Ishikawa (cell line): ENCODE measurements at regions not wholly inside any gene's neighbourhood (a gene's known extent, or its start where the extent isn't known, plus 50 kb on each side); places are given as distances from the start of the nearest gene placed in this dataset.

ENCODE experiments used
- CEBPB ChIP-seq: IDR thresholded peaks from 2 replicates; pipeline ENCODE4 v1.6.1; 2012
- CREB1 ChIP-seq: IDR thresholded peaks from 2 replicates; pipeline ENCODE4 v1.6.1; 2012; ENCODE audit warnings: low read depth
- EGR1 ChIP-seq: IDR thresholded peaks from 2 replicates; pipeline ENCODE4 v1.6.1; 2012
- EP300 ChIP-seq: IDR thresholded peaks from 2 replicates; pipeline ENCODE4 v1.6.1; 2012; ENCODE audit warnings: borderline replicate concordance
- FOXM1 ChIP-seq: IDR thresholded peaks from 2 replicates; pipeline ENCODE4 v1.6.1; 2012; ENCODE audit warnings: low read depth, borderline replicate concordance
- MAX ChIP-seq: IDR thresholded peaks from 2 replicates; pipeline ENCODE4 v1.6.1; 2012
- NFIC ChIP-seq: IDR thresholded peaks from 2 replicates; pipeline ENCODE4 v1.6.1; 2012
- RAD21 ChIP-seq: IDR thresholded peaks from 2 replicates; pipeline ENCODE4 v1.6.1; 2012; ENCODE audit warnings: low read depth
- REST ChIP-seq: IDR thresholded peaks from 2 replicates; pipeline ENCODE4 v1.6.1; 2012; ENCODE audit warnings: low read depth, mild to moderate bottlenecking
- TAF1 ChIP-seq: IDR thresholded peaks from 2 replicates; pipeline ENCODE4 v1.6.1; 2012; ENCODE audit warnings: low read depth, mild to moderate bottlenecking
- TCF12 ChIP-seq: IDR thresholded peaks from 2 replicates; pipeline ENCODE4 v1.6.1; 2012; ENCODE audit warnings: low read depth
- TEAD4 ChIP-seq: IDR thresholded peaks from 2 replicates; pipeline ENCODE4 v1.6.1; 2012
- USF1 ChIP-seq: IDR thresholded peaks from 2 replicates; pipeline ENCODE4 v1.6.1; 2012
- YY1 ChIP-seq: IDR thresholded peaks from 2 replicates; pipeline ENCODE4 v1.6.1; 2012; ENCODE audit warnings: low read depth
- ZBTB7A ChIP-seq: IDR thresholded peaks from 2 replicates; pipeline ENCODE4 v1.6.1; 2012; ENCODE audit warnings: low read depth

GRCh38 chr11:114813189-114813718 is 134.9 kb downstream of the NXPE2 start:
- no peak for TF ChIP-seq EP300
- TF ChIP-seq RAD21: no peak
- TF ChIP-seq TAF1: no peak
- TF ChIP-seq USF1: no peak
- TF ChIP-seq FOXM1: no peak
- no peak for TF ChIP-seq EGR1
- no peak for TF ChIP-seq CREB1
- TF ChIP-seq TEAD4: no peak
- TF ChIP-seq TCF12: no peak
- no peak for TF ChIP-seq MAX
- TF ChIP-seq ZBTB7A: no peak

GRCh38 chr11:114815176-114815575 is 136.8 kb downstream of the NXPE2 start:
- no peak for TF ChIP-seq REST
- no peak for TF ChIP-seq NFIC
- no peak for TF ChIP-seq RAD21
- no peak for TF ChIP-seq CEBPB
- TF ChIP-seq MAX: no peak
- no peak for TF ChIP-seq FOXM1
- no peak for TF ChIP-seq YY1
- TF ChIP-seq TAF1: no peak
- TF ChIP-seq USF1: no peak
- TF ChIP-seq CREB1: no peak
- TF ChIP-seq TEAD4: no peak
- no peak for TF ChIP-seq ZBTB7A
- TF ChIP-seq EGR1: no peak
- TF ChIP-seq EP300: no peak

- TF ChIP-seq FOXM1: no peak
- TF ChIP-seq TAF1: no peak
- no peak for TF ChIP-seq MAX
- TF ChIP-seq YY1: no peak
- TF ChIP-seq USF1: no peak
- no peak for TF ChIP-seq CREB1
- TF ChIP-seq CEBPB: no peak
- TF ChIP-seq TEAD4: no peak
- TF ChIP-seq REST: no peak
Observed at GRCh38 chr11:114815761-114816160, 137.4 kb downstream of the NXPE2 start.

GRCh38 chr11:114816791-114817190 is 138.5 kb downstream of the NXPE2 start:
- TF ChIP-seq MAX: no peak
- no peak for TF ChIP-seq CEBPB
- TF ChIP-seq RAD21: no peak
- no peak for TF ChIP-seq YY1
- TF ChIP-seq TEAD4: no peak
- TF ChIP-seq USF1: no peak
- TF ChIP-seq EGR1: no peak
- no peak for TF ChIP-seq TCF12
- no peak for TF ChIP-seq NFIC
- no peak for TF ChIP-seq EP300
- no peak for TF ChIP-seq REST
- TF ChIP-seq CREB1: no peak
- TF ChIP-seq FOXM1: no peak
- TF ChIP-seq ZBTB7A: no peak
- TF ChIP-seq TAF1: no peak
